ENCODE measurements at regions not wholly inside any gene's neighbourhood (a gene's known extent, or its start where the extent isn't known, plus 50 kb on each side); places are given as distances from the start of the nearest gene placed in this dataset.

- peak; percentile 75 for DNase-seq
These were observed 102.2 kb upstream of the RAB6C start for GRCh38 chr2:129877289-129877741.

GRCh38 chr2:129877795-129878775 lies 101.4 kb upstream of the RAB6C start:
- DNase-seq: no peak

- DNase-seq: no peak
These were observed 99.8 kb upstream of the RAB6C start for GRCh38 chr2:129879614-129880180.

GRCh38 chr2:129880309-129880708 lies 99.2 kb upstream of the RAB6C start:
- DNase-seq: no peak

GRCh38 chr2:129880971-129881370 lies 98.5 kb upstream of the RAB6C start:
- DNase-seq: no peak

- DNase-seq: no peak
These were observed 97.6 kb upstream of the RAB6C start for GRCh38 chr2:129881786-129882396.

GRCh38 chr2:129882476-129882875 lies 97.0 kb upstream of the RAB6C start:
- DNase-seq: no peak

- no peak for DNase-seq
These were observed 96.3 kb upstream of the RAB6C start for GRCh38 chr2:129883121-129883520.

GRCh38 chr2:129884221-129884786 lies 95.2 kb upstream of the RAB6C start:
- DNase-seq: no peak

GRCh38 chr2:129885735-129886134 lies 93.7 kb upstream of the RAB6C start:
- no peak for DNase-seq

GRCh38 chr2:129887688-129888266 lies 91.7 kb upstream of the RAB6C start:
- DNase-seq: no peak

GRCh38 chr2:129888461-129888860 lies 91.0 kb upstream of the RAB6C start:
- no peak for DNase-seq

- DNase-seq: no peak
These were observed 90.6 kb upstream of the RAB6C start for GRCh38 chr2:129888896-129889295.

- DNase-seq: no peak
These were observed 87.8 kb upstream of the RAB6C start for GRCh38 chr2:129891341-129892320.

GRCh38 chr2:129892360-129892759 lies 87.1 kb upstream of the RAB6C start:
- no peak for DNase-seq

- DNase-seq: no peak
These were observed 86.7 kb upstream of the RAB6C start for GRCh38 chr2:129892773-129893172.

- no peak for DNase-seq
These were observed 86.2 kb upstream of the RAB6C start for GRCh38 chr2:129893244-129893643.

GRCh38 chr2:129894616-129895015 lies 84.8 kb upstream of the RAB6C start:
- DNase-seq: no peak

GRCh38 chr2:129895061-129895460 lies 84.4 kb upstream of the RAB6C start:
- DNase-seq: no peak

- no peak for DNase-seq
These were observed 83.9 kb upstream of the RAB6C start for GRCh38 chr2:129895526-129896082.

Data from activated gamma-delta T cell (primary cell).